IMR-90 (cell line): ENCODE measurements at regions not wholly inside any gene's neighbourhood (a gene's known extent, or its start where the extent isn't known, plus 50 kb on each side); places are given as distances from the start of the nearest gene placed in this dataset.

Experiments used
- ATAC-seq: fragments of 200-7000 bp; cut with Tn5 transposase; 2 replicates; pipeline ENCODE4 v1.9.1; 2020; ENCODE audit warnings: low read depth, mild to moderate bottlenecking, moderate library complexity
- BruUV-seq: library from RNA; stranded (reverse); fragments of 400-500 nt; replicated peaks from 2 replicates; lab custom pipeline; 2021; lab: Mats Ljungman, UMichigan
- CTCF ChIA-PET: fragments of 300-600 bp; formaldehyde crosslinking; extraction: SDS; loops from one replicate; lab custom pipeline; 2021; ENCODE audit warnings: antibody characterized with exemption; lab: Yijun Ruan, JAX
- POLR2A ChIA-PET: fragments of 300-600 bp; sonication (Branson Sonifier 250); formaldehyde crosslinking; loops from one replicate; lab custom pipeline; 2022; ENCODE audit warnings: antibody characterized with exemption; ENCODE audit not compliant: unreplicated experiment; lab: Charles Lee
- DNase-seq: peaks from one replicate; pipeline ENCODE4 v3.0.0; 2013
- H2AFZ ChIP-seq: replicated peaks from 2 replicates; pipeline ENCODE3; 2013; ENCODE audit warnings: low read length, mild to moderate bottlenecking; ENCODE audit not compliant: poor library complexity
- H2AK5ac ChIP-seq: 2 replicates; pipeline ENCODE4 v1.6.1; 2013; ENCODE audit warnings: low read depth, low read length, inconsistent platforms
- H2AK9ac ChIP-seq: replicated peaks from 2 replicates; pipeline ENCODE3; 2013; ENCODE audit warnings: mild to moderate bottlenecking, low read depth, low read length, moderate library complexity; ENCODE audit not compliant: poor library complexity
- H2BK120ac ChIP-seq: 2 replicates; pipeline ENCODE4 v1.6.1; 2013; ENCODE audit warnings: low read depth, low read length, inconsistent platforms
- H2BK15ac ChIP-seq: 3 replicates; pipeline ENCODE4 v1.6.1; 2013; ENCODE audit warnings: low read depth, low read length, inconsistent platforms
- H2BK20ac ChIP-seq: 2 replicates; pipeline ENCODE4 v1.6.1; 2013; ENCODE audit warnings: low read depth, mild to moderate bottlenecking, inconsistent platforms, low read length, moderate library complexity
- H2BK5ac ChIP-seq: 2 replicates; pipeline ENCODE4 v1.6.1; 2013; ENCODE audit warnings: mild to moderate bottlenecking, low read depth, low read length, inconsistent platforms; ENCODE audit not compliant: poor library complexity, severe bottlenecking
- H3K14ac ChIP-seq: replicated peaks from 2 replicates; pipeline ENCODE4 v1.6.1; 2013; ENCODE audit warnings: low read depth, low read length, inconsistent platforms
- H3K18ac ChIP-seq: 2 replicates; pipeline ENCODE4 v1.6.1; 2013; ENCODE audit warnings: low read depth, low read length, control low read depth
- H3K23ac ChIP-seq: 2 replicates; pipeline ENCODE4 v1.6.1; 2013; ENCODE audit warnings: low read depth, low read length, inconsistent platforms
- H3K27ac ChIP-seq: 2 replicates; pipeline ENCODE4 v1.5.1; 2013; ENCODE audit warnings: mild to moderate bottlenecking, control low read depth, low read length; ENCODE audit not compliant: insufficient read depth
- H3K27me3 ChIP-seq: 2 replicates; pipeline ENCODE4 v1.6.1; 2013; ENCODE audit warnings: low read length; ENCODE audit not compliant: control insufficient read depth, insufficient read depth
- H3K36me3 ChIP-seq: 2 replicates; pipeline ENCODE4 v1.6.1; 2013; ENCODE audit warnings: low read length, mixed read lengths; ENCODE audit not compliant: control insufficient read depth, insufficient read depth
- H3K4ac ChIP-seq: 2 replicates; pipeline ENCODE4 v1.6.1; 2013; ENCODE audit warnings: low read depth, low read length, inconsistent platforms
- H3K4me1 ChIP-seq: 2 replicates; pipeline ENCODE4 v1.6.1; 2013; ENCODE audit warnings: low read length, mixed read lengths; ENCODE audit not compliant: control insufficient read depth, insufficient read depth
- H3K4me2 ChIP-seq: 2 replicates; pipeline ENCODE4 v1.6.1; 2013; ENCODE audit warnings: low read depth, mild to moderate bottlenecking, control low read depth, low read length, moderate library complexity
- H3K4me3 ChIP-seq: 2 replicates; pipeline ENCODE4 v1.5.1; 2013; ENCODE audit warnings: low read depth, mild to moderate bottlenecking, control low read depth, low read length, moderate library complexity; ENCODE audit not compliant: insufficient read depth
- H3K56ac ChIP-seq: 2 replicates; pipeline ENCODE4 v1.6.1; 2013; ENCODE audit warnings: low read length, inconsistent platforms; ENCODE audit not compliant: insufficient read depth; ENCODE audit errors: extremely low read depth
- H3K79me1 ChIP-seq, 2 experiments: 2 replicates each; pipeline ENCODE4 v1.6.1; 2013; ENCODE audit warnings: low read length in 2 of 2, inconsistent platforms in 1 of 2, low read depth in 1 of 2
- H3K9ac ChIP-seq: 2 replicates; pipeline ENCODE4 v1.6.1; 2013; ENCODE audit warnings: low read depth, low read length, control low read depth
- H3K9me1 ChIP-seq: 2 replicates; pipeline ENCODE4 v1.6.1; 2013; ENCODE audit warnings: low read length, inconsistent platforms; ENCODE audit not compliant: insufficient read depth
- H3K9me3 ChIP-seq: 2 replicates; pipeline ENCODE4 v1.6.1; 2013; ENCODE audit warnings: low read length; ENCODE audit not compliant: control insufficient read depth, insufficient read depth
- H4K20me1 ChIP-seq: 2 replicates; pipeline ENCODE4 v1.6.1; 2013; ENCODE audit warnings: low read length, inconsistent platforms; ENCODE audit not compliant: insufficient read depth
- H4K5ac ChIP-seq: 2 replicates; pipeline ENCODE4 v1.6.1; 2013; ENCODE audit warnings: mild to moderate bottlenecking, low read depth, low read length, control low read depth
- H4K8ac ChIP-seq, 2 experiments: 2 replicates each; pipeline ENCODE4 v1.6.1; 2013; ENCODE audit warnings: low read depth in 2 of 2, low read length in 2 of 2, control low read depth in 1 of 2, inconsistent platforms in 1 of 2
- H4K91ac ChIP-seq: 2 replicates; pipeline ENCODE4 v1.6.1; 2013; ENCODE audit warnings: low read depth, low read length, inconsistent platforms; ENCODE audit not compliant: insufficient read depth
- BHLHE40 ChIP-seq: fragments of 150-350 bp; IDR thresholded peaks from 2 replicates; pipeline ENCODE4 v1.6.1; 2016; ENCODE audit warnings: mild to moderate bottlenecking, low read depth, low read length
- CEBPB ChIP-seq: IDR thresholded peaks from 2 replicates; pipeline ENCODE4 v1.6.1; 2012; ENCODE audit warnings: low read depth, low read length, improper control_type of control experiment
- CHD1 ChIP-seq: IDR thresholded peaks from 2 replicates; pipeline ENCODE4 v1.6.1; 2012; ENCODE audit warnings: low read depth, low read length, improper control_type of control experiment
- FOS ChIP-seq: fragments of 150-350 bp; IDR thresholded peaks from 2 replicates; pipeline ENCODE4 v1.6.1; 2016; ENCODE audit warnings: low read depth, low read length
- MAFK ChIP-seq: IDR thresholded peaks from 2 replicates; pipeline ENCODE4 v1.6.1; 2012; ENCODE audit warnings: low read depth, low read length, improper control_type of control experiment
- MAZ ChIP-seq: IDR thresholded peaks from 2 replicates; pipeline ENCODE4 v1.6.1; 2012; ENCODE audit warnings: low read depth, mild to moderate bottlenecking, low read length, improper control_type of control experiment, moderate library complexity, borderline replicate concordance
- MXI1 ChIP-seq: IDR thresholded peaks from 2 replicates; pipeline ENCODE4 v1.6.1; 2012; ENCODE audit warnings: low read depth, mild to moderate bottlenecking, low read length, moderate library complexity, borderline replicate concordance
- NFE2L2 ChIP-seq: fragments of 150-350 bp; IDR thresholded peaks from 2 replicates; pipeline ENCODE4 v1.6.1; 2016; ENCODE audit warnings: low read depth, mild to moderate bottlenecking, low read length
- POLR2A ChIP-seq: IDR thresholded peaks from 2 replicates; pipeline ENCODE4 v1.6.1; 2012; ENCODE audit warnings: mild to moderate bottlenecking, low read depth, low read length
- RAD21 ChIP-seq: IDR thresholded peaks from 2 replicates; pipeline ENCODE4 v1.6.1; 2012; ENCODE audit warnings: low read length, improper control_type of control experiment
- RCOR1 ChIP-seq: IDR thresholded peaks from 2 replicates; pipeline ENCODE4 v1.6.1; 2012; ENCODE audit warnings: mild to moderate bottlenecking, low read length, improper control_type of control experiment; ENCODE audit not compliant: insufficient replicate concordance
- RFX5 ChIP-seq: IDR thresholded peaks from 2 replicates; pipeline ENCODE4 v1.8.0; 2012; ENCODE audit warnings: low read depth, mild to moderate bottlenecking, low read length, moderate library complexity
- SMC3 ChIP-seq: fragments of 150-350 bp; IDR thresholded peaks from 2 replicates; pipeline ENCODE4 v1.6.1; 2016; ENCODE audit warnings: low read depth, mild to moderate bottlenecking, antibody characterized with exemption, low read length, moderate library complexity
- USF2 ChIP-seq: fragments of 150-350 bp; IDR thresholded peaks from 2 replicates; pipeline ENCODE4 v1.6.1; 2017; ENCODE audit warnings: mild to moderate bottlenecking, antibody characterized with exemption, low read length, low read depth
- WGBS, 2 experiments: methylation state at CpG; one replicate each; pipeline versions ENCODE4 v1.1.5 to v1.1.7; 2013; ENCODE audit warnings: missing lambda C conversion rate in 2 of 2; ENCODE audit not compliant: insufficient read length in 1 of 2; ENCODE audit errors: extremely low coverage in 2 of 2; 5-methylcytosine and 5-hydroxymethylcytosine counted together
- dilution Hi-C: fragments of 300-500 bp; cut with HindIII; formaldehyde crosslinking; loops from one replicate; pipeline ENCODE4 v1.14.3; 2018; ENCODE audit warnings: low sequenced_read_pairs; ENCODE audit not compliant: unreplicated experiment
- in situ Hi-C: fragments of 300-500 bp; cut with MboI; formaldehyde crosslinking; loops from 3 replicates; pipeline ENCODE4 v1.14.3; 2019; ENCODE audit warnings: low sequenced_read_pairs, inconsistent platforms, mixed read lengths
- intact Hi-C: fragments of 100-400 bp; cut with micrococcal nuclease; formaldehyde crosslinking; loops from 2 replicates; pipeline ENCODE4 v1.10.0; 2022
- TF ChIP-seq, protein P1 (sequence below): fragments of 150-350 bp; IDR thresholded peaks from 2 replicates; pipeline ENCODE4 v1.6.1; 2016; ENCODE audit warnings: low read depth, mild to moderate bottlenecking, low read length, moderate library complexity, borderline replicate concordance
- TF ChIP-seq, protein P2 (sequence below): conservative IDR thresholded peaks from 2 replicates; pipeline ENCODE4 v1.5.1; 2012; ENCODE audit warnings: mild to moderate bottlenecking, low read depth, low read length, improper control_type of control experiment

DNA sequence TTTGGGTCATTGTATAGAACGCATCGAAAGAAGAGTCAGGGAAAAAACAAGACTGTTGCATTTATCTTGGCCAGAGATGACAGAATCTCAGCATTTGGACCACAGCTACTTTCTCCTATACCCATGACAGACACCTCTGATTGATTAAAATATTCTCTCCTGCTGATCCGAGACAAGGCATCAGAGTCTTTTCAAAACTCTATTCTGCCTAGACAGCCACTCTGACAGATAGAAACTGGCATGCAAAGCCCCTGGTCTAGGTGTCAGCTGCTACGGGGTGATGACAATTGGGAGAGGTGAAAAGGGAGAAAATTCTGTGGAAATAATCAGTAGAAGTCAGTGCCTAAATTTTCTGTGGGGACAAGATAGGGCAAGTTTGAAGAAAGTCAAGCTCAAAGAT lies 152.2 kb downstream of the PIK3R1 start:
- Histone ChIP-seq H3K14ac (no peak overlapping the region), H2BK20ac (no peak overlapping the region), H3K27me3 (no peaks in the 10 kb centered on the region; the same call in 1 of the 2 replicates), H3K23ac (no peak overlapping the region), H3K27ac (no peak overlapping the region), H4K5ac (no peak overlapping the region), H4K91ac (no peak overlapping the region), H3K4me1 (no peaks in the 10 kb centered on the region; the same call in 1 of the 2 replicates), H3K4ac (no peak overlapping the region), H3K9me1 (no peaks in the 10 kb centered on the region), H3K18ac (no peak overlapping the region), H3K4me3 (no peak overlapping the region), H2AK5ac (no peak overlapping the region), H3K56ac (no peak overlapping the region), H2BK5ac (no peak overlapping the region), H3K4me2 (no peak overlapping the region), H2AFZ (no peak overlapping the region), H3K9ac (no peak overlapping the region), H2BK120ac (no peak overlapping the region), H3K36me3 (no peaks in the 10 kb centered on the region), H3K79me1 (no peaks in the 10 kb centered on the region), H3K9me3 (peaks cover 2% of the 10 kb centered on the region; the same call in 1 of the 2 replicates), H2BK15ac (no peak overlapping the region), H4K20me1 (no peaks in the 10 kb centered on the region), H4K8ac (no peak overlapping the region), H2AK9ac (no peak overlapping the region)
- BruUV-seq, result no TSS peak
- intact Hi-C loops (no loop called here), in situ Hi-C loops (no loop called here), dilution Hi-C loops (no loop called here)
- CTCF ChIA-PET, result no interaction called here
- WGBS, 2 experiments, result 80% methylated on average over 1 of the region's 4 CpGs; no CpG with 5 or more reads in 1 of the 2 experiments
- TF ChIP-seq RCOR1 (no peak), CEBPB (no peak), NFE2L2 (no peak), MAZ (no peak), MXI1 (no peak), RFX5 (no peak), POLR2A (no peak), FOS (no peak), USF2 (no peak), CHD1 (no peak), SMC3 (no peak), MAFK (no peak), BHLHE40 (no peak), RAD21 (no peak)
- TF ChIP-seq, protein P1, sequence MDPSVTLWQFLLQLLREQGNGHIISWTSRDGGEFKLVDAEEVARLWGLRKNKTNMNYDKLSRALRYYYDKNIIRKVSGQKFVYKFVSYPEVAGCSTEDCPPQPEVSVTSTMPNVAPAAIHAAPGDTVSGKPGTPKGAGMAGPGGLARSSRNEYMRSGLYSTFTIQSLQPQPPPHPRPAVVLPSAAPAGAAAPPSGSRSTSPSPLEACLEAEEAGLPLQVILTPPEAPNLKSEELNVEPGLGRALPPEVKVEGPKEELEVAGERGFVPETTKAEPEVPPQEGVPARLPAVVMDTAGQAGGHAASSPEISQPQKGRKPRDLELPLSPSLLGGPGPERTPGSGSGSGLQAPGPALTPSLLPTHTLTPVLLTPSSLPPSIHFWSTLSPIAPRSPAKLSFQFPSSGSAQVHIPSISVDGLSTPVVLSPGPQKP, result no peak
- TF ChIP-seq, protein P2, sequence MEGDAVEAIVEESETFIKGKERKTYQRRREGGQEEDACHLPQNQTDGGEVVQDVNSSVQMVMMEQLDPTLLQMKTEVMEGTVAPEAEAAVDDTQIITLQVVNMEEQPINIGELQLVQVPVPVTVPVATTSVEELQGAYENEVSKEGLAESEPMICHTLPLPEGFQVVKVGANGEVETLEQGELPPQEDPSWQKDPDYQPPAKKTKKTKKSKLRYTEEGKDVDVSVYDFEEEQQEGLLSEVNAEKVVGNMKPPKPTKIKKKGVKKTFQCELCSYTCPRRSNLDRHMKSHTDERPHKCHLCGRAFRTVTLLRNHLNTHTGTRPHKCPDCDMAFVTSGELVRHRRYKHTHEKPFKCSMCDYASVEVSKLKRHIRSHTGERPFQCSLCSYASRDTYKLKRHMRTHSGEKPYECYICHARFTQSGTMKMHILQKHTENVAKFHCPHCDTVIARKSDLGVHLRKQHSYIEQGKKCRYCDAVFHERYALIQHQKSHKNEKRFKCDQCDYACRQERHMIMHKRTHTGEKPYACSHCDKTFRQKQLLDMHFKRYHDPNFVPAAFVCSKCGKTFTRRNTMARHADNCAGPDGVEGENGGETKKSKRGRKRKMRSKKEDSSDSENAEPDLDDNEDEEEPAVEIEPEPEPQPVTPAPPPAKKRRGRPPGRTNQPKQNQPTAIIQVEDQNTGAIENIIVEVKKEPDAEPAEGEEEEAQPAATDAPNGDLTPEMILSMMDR, result no peak
- ATAC-seq (no peak), DNase-seq (no peak)
- POLR2A ChIA-PET, result no interaction called here
